Stomach smooth muscle (tissue), 2 donors: ENCODE measurements at regions not wholly inside any gene's neighbourhood (a gene's known extent, or its start where the extent isn't known, plus 50 kb on each side); places are given as distances from the start of the nearest gene placed in this dataset.

ENCODE experiments used
- H3K27ac ChIP-seq: one replicate; pipeline ENCODE4 v1.7.0; 2013; ENCODE audit warnings: mild to moderate bottlenecking, low read length, inconsistent platforms
- H3K27me3 ChIP-seq, 2 donors: one replicate each; pipeline ENCODE4 v1.7.0; 2013; ENCODE audit warnings: low read length in 2 of 2; ENCODE audit not compliant: insufficient read depth in 2 of 2, control insufficient read depth in 1 of 2
- H3K36me3 ChIP-seq, 2 donors: one replicate each; pipeline ENCODE4 v1.7.0; 2013; ENCODE audit warnings: low read length in 2 of 2; ENCODE audit not compliant: control insufficient read depth in 2 of 2, insufficient read depth in 2 of 2
- H3K4me1 ChIP-seq: one replicate; pipeline ENCODE4 v1.7.0; 2013; ENCODE audit warnings: low read length; ENCODE audit not compliant: control insufficient read depth, insufficient read depth
- H3K4me3 ChIP-seq, 2 donors: one replicate each; pipeline ENCODE4 v1.7.0; 2013; ENCODE audit warnings: low read length in 2 of 2
- H3K9ac ChIP-seq, 2 donors: one replicate each; pipeline ENCODE4 v1.7.0; 2013; ENCODE audit warnings: low read length in 2 of 2, mild to moderate bottlenecking in 1 of 2
- H3K9me3 ChIP-seq, 2 donors: one replicate each; pipeline ENCODE4 v1.7.0; 2013; ENCODE audit warnings: low read length in 2 of 2; ENCODE audit not compliant: control insufficient read depth in 2 of 2
- donor health status: healthy.
- donor health status: Pancreatic carcinoma.

- Histone ChIP-seq H3K9ac (no peak overlapping the region), H3K36me3 (no peaks in the 10 kb centered on the region), H3K9me3 (peaks cover 0 to 2% of the 10 kb centered on the region in 2 donors), H3K27me3 (no peaks in the 10 kb centered on the region), H3K4me1 (no peaks in the 10 kb centered on the region), H3K27ac (no peak overlapping the region), H3K4me3 (no peak overlapping the region)
Measured at GRCh38 chr3:159451067-159451466, 537.6 kb upstream of the IL12A start.

GRCh38 chr3:159451482-159451881, 537.2 kb upstream of the IL12A start:
- Histone ChIP-seq H3K4me3 (no peak overlapping the region), H3K27me3 (no peaks in the 10 kb centered on the region), H3K4me1 (no peaks in the 10 kb centered on the region), H3K36me3 (no peaks in the 10 kb centered on the region), H3K27ac (no peak overlapping the region), H3K9me3 (peaks cover 0 to 2% of the 10 kb centered on the region in 2 donors), H3K9ac (no peak overlapping the region)

- H3K4me1 ChIP-seq = no peaks in the 10 kb centered on the region
- H3K27ac ChIP-seq = no peak overlapping the region
Measured at GRCh38 chr3:159453036-159453435, 535.6 kb upstream of the IL12A start.

GRCh38 chr3:159453945-159454344, 534.7 kb upstream of the IL12A start:
- Histone ChIP-seq H3K4me3 (no peak overlapping the region), H3K36me3 (no peaks in the 10 kb centered on the region), H3K27ac (no peak overlapping the region), H3K9me3 (peaks cover 0 to 2% of the 10 kb centered on the region in 2 donors), H3K4me1 (no peaks in the 10 kb centered on the region), H3K27me3 (no peaks in the 10 kb centered on the region), H3K9ac (no peak overlapping the region)

More at GRCh38 chr3:159453036-159453435, 535.6 kb upstream of the IL12A start:
- H3K27me3 ChIP-seq = no peaks in the 10 kb centered on the region
- H3K4me3 ChIP-seq = no peak overlapping the region
- H3K36me3 ChIP-seq = no peaks in the 10 kb centered on the region
- no peak overlapping the region for H3K9ac ChIP-seq
- peaks cover 0 to 2% of the 10 kb centered on the region in 2 donors for H3K9me3 ChIP-seq

- Histone ChIP-seq H3K27me3 (no peaks in the 10 kb centered on the region), H3K4me1 (no peaks in the 10 kb centered on the region), H3K36me3 (no peaks in the 10 kb centered on the region), H3K9ac (no peak overlapping the region), H3K27ac (no peak overlapping the region), H3K4me3 (no peak overlapping the region), H3K9me3 (peaks cover 0 to 2% of the 10 kb centered on the region in 2 donors)
Measured at GRCh38 chr3:159455741-159456181, 532.9 kb upstream of the IL12A start.

- H3K9me3 ChIP-seq = peaks cover 0 to 3% of the 10 kb centered on the region in 2 donors
- no peaks in the 10 kb centered on the region for H3K36me3 ChIP-seq
- no peak overlapping the region for H3K27ac ChIP-seq
- H3K27me3 ChIP-seq = no peaks in the 10 kb centered on the region
- no peak overlapping the region for H3K4me3 ChIP-seq
- no peak overlapping the region for H3K9ac ChIP-seq
- H3K4me1 ChIP-seq = no peaks in the 10 kb centered on the region
Measured at GRCh38 chr3:159458010-159458409, 530.6 kb upstream of the IL12A start.

GRCh38 chr3:159458982-159459381, 529.7 kb upstream of the IL12A start:
- no peaks in the 10 kb centered on the region for H3K36me3 ChIP-seq
- H3K9me3 ChIP-seq = peaks cover 0 to 3% of the 10 kb centered on the region in 2 donors
- H3K4me1 ChIP-seq = no peaks in the 10 kb centered on the region
- H3K27ac ChIP-seq = no peak overlapping the region
- no peaks in the 10 kb centered on the region for H3K27me3 ChIP-seq
- H3K4me3 ChIP-seq = no peak overlapping the region
- no peak overlapping the region for H3K9ac ChIP-seq

GRCh38 chr3:159472611-159473010, 516.0 kb upstream of the IL12A start:
- Histone ChIP-seq H3K36me3 (no peaks in the 10 kb centered on the region), H3K4me3 (no peak overlapping the region), H3K27me3 (no peaks in the 10 kb centered on the region), H3K4me1 (no peaks in the 10 kb centered on the region), H3K9me3 (no peaks in the 10 kb centered on the region), H3K27ac (no peak overlapping the region), H3K9ac (no peak overlapping the region)

- Histone ChIP-seq H3K4me1 (no peaks in the 10 kb centered on the region), H3K4me3 (no peak overlapping the region), H3K27me3 (no peaks in the 10 kb centered on the region), H3K9me3 (no peaks in the 10 kb centered on the region), H3K9ac (no peak overlapping the region), H3K27ac (no peak overlapping the region), H3K36me3 (no peaks in the 10 kb centered on the region)
Measured at GRCh38 chr3:159473206-159473605, 515.4 kb upstream of the IL12A start.

- no peaks in the 10 kb centered on the region for H3K4me1 ChIP-seq
- H3K9ac ChIP-seq = no peak overlapping the region
- H3K27ac ChIP-seq = no peak overlapping the region
- no peaks in the 10 kb centered on the region for H3K9me3 ChIP-seq
- no peaks in the 10 kb centered on the region for H3K36me3 ChIP-seq
- H3K4me3 ChIP-seq = no peak overlapping the region
- H3K27me3 ChIP-seq = no peaks in the 10 kb centered on the region
Measured at GRCh38 chr3:159480046-159480445, 508.6 kb upstream of the IL12A start.

GRCh38 chr3:159482241-159482993, 506.2 kb upstream of the IL12A start:
- Histone ChIP-seq H3K4me1 (no peaks in the 10 kb centered on the region), H3K9ac (no peak overlapping the region), H3K36me3 (no peaks in the 10 kb centered on the region), H3K27ac (no peak overlapping the region), H3K27me3 (no peaks in the 10 kb centered on the region), H3K4me3 (no peak overlapping the region), H3K9me3 (no peaks in the 10 kb centered on the region)
